Naive thymus-derived CD4-positive, alpha-beta T cell (primary cell): ENCODE measurements at regions not wholly inside any gene's neighbourhood (a gene's known extent, or its start where the extent isn't known, plus 50 kb on each side); places are given as distances from the start of the nearest gene placed in this dataset.

Experiments
- ATAC-seq: fragments of 150-1000 bp; cut with Tn5 transposase; 2 replicates; pipeline ENCODE4 v1.10.0; 2021; ENCODE audit warnings: mild to moderate bottlenecking, moderate library complexity
- CTCF ChIA-PET: fragments of 350-600 bp; sonication (Branson Sonifier 250); formaldehyde crosslinking; loops from one replicate; lab custom pipeline; 2021; ENCODE audit warnings: antibody characterized with exemption; lab: Charles Lee
- POLR2A ChIA-PET: fragments of 350-600 bp; sonication (Branson Sonifier 250); formaldehyde crosslinking; loops from one replicate; lab custom pipeline; 2021; ENCODE audit warnings: antibody characterized with exemption, inconsistent platforms; lab: Charles Lee
- DNase-seq, 9 donors: peaks; one replicate each; pipeline versions ENCODE4 v3.0.0 to v3.0.0-alpha.2; 2020 to 2022; ENCODE audit warnings: mixed read lengths in 1 of 9
- H3K27ac ChIP-seq: one replicate; pipeline ENCODE4 v1.7.0; 2013; ENCODE audit warnings: mild to moderate bottlenecking, low read depth, low read length, moderate library complexity
- H3K27me3 ChIP-seq, 2 donors: one replicate each; pipeline ENCODE4 v1.7.0; 2013; ENCODE audit warnings: low read length in 2 of 2, mild to moderate bottlenecking in 2 of 2, moderate library complexity in 2 of 2; ENCODE audit not compliant: control insufficient read depth in 2 of 2, insufficient read depth in 2 of 2
- H3K36me3 ChIP-seq, 3 experiments: 1 replicate in 2 of 3; 2 replicates in 1 of 3; pipeline ENCODE4 v1.7.0; 2013; ENCODE audit warnings: low read length in 3 of 3, mild to moderate bottlenecking in 3 of 3, moderate library complexity in 1 of 3; ENCODE audit not compliant: insufficient read depth in 3 of 3, control insufficient read depth in 2 of 3
- H3K4me1 ChIP-seq, 2 donors: one replicate each; pipeline ENCODE4 v1.7.0; 2013; ENCODE audit warnings: low read length in 2 of 2, mild to moderate bottlenecking in 2 of 2, moderate library complexity in 1 of 2; ENCODE audit not compliant: control insufficient read depth in 2 of 2, insufficient read depth in 2 of 2
- H3K4me3 ChIP-seq: 2 replicates; pipeline ENCODE4 v1.7.0; 2013; ENCODE audit warnings: mild to moderate bottlenecking, low read length
- H3K9me3 ChIP-seq, 3 experiments: 1 replicate in 2 of 3; 2 replicates in 1 of 3; pipeline ENCODE4 v1.7.0; 2013; ENCODE audit warnings: low read length in 3 of 3; ENCODE audit not compliant: control insufficient read depth in 2 of 3
- H3K27ac Mint-ChIP-seq, 9 donors: one replicate each; pipeline ENCODE4 v1.8.0; 2020 to 2022; ENCODE audit warnings: mixed read lengths in 9 of 9, mild to moderate bottlenecking in 8 of 9, moderate library complexity in 5 of 9, inconsistent platforms in 2 of 9
- H3K27me3 Mint-ChIP-seq, 5 donors: one replicate each; pipeline ENCODE4 v1.8.0; 2021 to 2022; ENCODE audit warnings: mixed read lengths in 5 of 5, mild to moderate bottlenecking in 1 of 5
- H3K36me3 Mint-ChIP-seq, 5 donors: one replicate each; pipeline ENCODE4 v1.8.0; 2020 to 2022; ENCODE audit warnings: mixed read lengths in 5 of 5, mild to moderate bottlenecking in 3 of 5, inconsistent platforms in 1 of 5
- H3K4me1 Mint-ChIP-seq, 7 donors: one replicate each; pipeline ENCODE4 v1.8.0; 2020 to 2022; ENCODE audit warnings: mixed read lengths in 7 of 7, mild to moderate bottlenecking in 3 of 7, inconsistent platforms in 1 of 7
- H3K4me3 Mint-ChIP-seq, 10 donors: one replicate each; pipeline ENCODE4 v1.8.0; 2020 to 2022; ENCODE audit warnings: mild to moderate bottlenecking in 10 of 10, mixed read lengths in 10 of 10, moderate library complexity in 6 of 10, inconsistent platforms in 2 of 10
- H3K9me3 Mint-ChIP-seq, 11 donors: one replicate each; pipeline ENCODE4 v1.8.0; 2020 to 2022; ENCODE audit warnings: mixed read lengths in 11 of 11, mild to moderate bottlenecking in 4 of 11, inconsistent platforms in 1 of 11, moderate library complexity in 1 of 11
- intact Hi-C, 2 donors: fragments of 100-400 bp; cut with micrococcal nuclease; formaldehyde crosslinking; loops; one replicate each; pipeline ENCODE4 v1.15.1; 2023

DNA sequence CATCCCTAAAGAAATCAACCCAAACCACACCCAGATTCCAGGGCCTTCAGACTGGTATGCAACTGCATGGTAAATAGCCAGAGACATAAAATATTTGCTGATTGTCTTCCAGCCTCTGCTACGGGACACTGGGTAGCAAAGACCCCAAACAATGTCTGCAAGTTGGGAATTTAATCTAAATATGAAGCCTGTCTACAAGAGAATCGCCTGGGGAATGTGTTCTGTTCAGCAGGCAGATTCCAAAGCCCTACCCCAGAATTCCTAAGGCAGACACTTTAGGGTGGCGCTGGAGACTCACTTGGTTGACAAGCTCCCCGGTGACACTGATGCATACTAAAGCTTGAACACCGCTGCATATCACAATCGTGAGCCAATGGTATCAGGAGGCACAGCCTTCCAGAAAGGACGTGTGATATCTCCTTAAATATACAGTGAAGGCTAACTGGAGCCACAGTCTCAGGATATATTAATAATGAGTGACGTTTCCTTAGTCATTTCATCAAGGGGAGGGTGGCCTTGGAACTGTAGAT is 684.1 kb downstream of the NTRK3 start:
- intact Hi-C loops, result no loop called here
- Histone ChIP-seq H3K4me1 (peaks cover 0 to 6% of the 10 kb centered on the region in 2 donors), H3K27ac (no peak overlapping the region), H3K4me3 (no peak overlapping the region), H3K27me3 (no peaks in the 10 kb centered on the region), H3K9me3 (no peaks in the 10 kb centered on the region), H3K36me3 (no peaks in the 10 kb centered on the region)
- POLR2A ChIA-PET, result no interaction called here
- H3K9me3 Mint-ChIP-seq, result peaks cover 0 to 2% (median 0%) of the 10 kb centered on the region in 11 donors
- CTCF ChIA-PET, result no interaction called here
- peaks cover 0 to 6% (median 0%) of the 10 kb centered on the region in 5 donors for H3K27me3 Mint-ChIP-seq
- H3K4me3 Mint-ChIP-seq, result no peak overlapping the region
- H3K4me1 Mint-ChIP-seq, result peaks cover 5 to 16% (median 11%) of the 10 kb centered on the region in 7 donors
- no peak overlapping the region for H3K27ac Mint-ChIP-seq
- ATAC-seq, result no peak
- DNase-seq, result no peak
- H3K36me3 Mint-ChIP-seq, result no peaks in the 10 kb centered on the region

DNA sequence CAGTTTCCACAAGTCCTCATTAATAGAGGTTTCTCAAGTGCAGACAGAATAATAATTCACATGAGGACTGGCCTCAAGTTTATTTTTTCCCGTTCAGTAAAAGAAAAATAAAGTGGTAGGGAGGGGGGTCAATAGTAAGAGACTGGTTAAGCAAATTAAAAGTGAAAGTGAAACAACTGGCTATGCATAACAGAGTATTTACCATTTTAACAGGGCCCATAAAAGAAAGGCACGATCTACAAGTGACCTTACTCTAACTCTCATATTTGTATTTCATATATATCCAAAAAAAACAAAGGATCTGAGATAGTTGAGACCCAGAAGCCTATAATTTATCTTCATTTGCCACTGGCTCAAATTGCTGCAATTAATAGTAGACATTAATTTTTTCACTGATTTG is 686.3 kb downstream of the NTRK3 start:
- no peaks in the 10 kb centered on the region for H3K27me3 Mint-ChIP-seq
- peaks cover 0 to 6% of the 10 kb centered on the region in 2 donors for H3K4me1 ChIP-seq
- H3K27me3 ChIP-seq, result no peaks in the 10 kb centered on the region
- intact Hi-C loops, result loop anchor here in 1 of 2 donors (2.0 kb wide), 1 partner anchor 27 kb away; no protein-coding TSS in a partner anchor
- H3K36me3 ChIP-seq, result no peaks in the 10 kb centered on the region
- DNase-seq (peak in 2 of 9 donors; percentile 4 to 5), ATAC-seq (no peak)
- peak overlapping the region in 9 of 10 donors; percentile 41 to 85 (median 74) for H3K4me3 Mint-ChIP-seq
- H3K27ac Mint-ChIP-seq, result peak overlapping the region in 5 of 9 donors; percentile 4 to 70 (median 23)
- no peak overlapping the region for H3K27ac ChIP-seq
- peaks cover 0 to 3% (median 0%) of the 10 kb centered on the region in 11 donors for H3K9me3 Mint-ChIP-seq
- no peaks in the 10 kb centered on the region for H3K9me3 ChIP-seq
- CTCF ChIA-PET, result no interaction called here
- peaks cover 5 to 16% (median 11%) of the 10 kb centered on the region in 7 donors for H3K4me1 Mint-ChIP-seq
- no peaks in the 10 kb centered on the region for H3K36me3 Mint-ChIP-seq
- POLR2A ChIA-PET, result no interaction called here
- H3K4me3 ChIP-seq, result no peak overlapping the region

DNA sequence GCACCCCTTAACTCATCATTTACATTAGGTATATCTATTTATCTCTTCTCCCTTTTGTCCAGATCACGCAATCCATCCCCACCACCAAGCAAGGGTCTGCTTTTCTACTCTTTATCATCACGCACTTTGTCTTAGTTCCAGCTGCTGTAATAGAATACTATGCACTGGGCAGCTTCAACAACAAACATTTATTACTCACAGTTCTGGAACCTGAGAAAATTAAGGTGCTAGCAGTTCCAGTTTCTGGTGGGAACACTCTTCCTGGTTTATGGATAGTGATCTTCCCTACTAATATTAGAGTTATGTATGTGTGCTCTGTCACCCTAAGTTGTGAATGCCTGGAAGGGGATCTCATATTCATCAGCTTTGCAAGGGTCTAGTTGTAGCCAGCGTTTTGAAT is 687.0 kb downstream of the NTRK3 start:
- ChIA-PET CTCF (no interaction called here), POLR2A (interaction anchor here (1.1 kb wide), 1 partner anchor 11 kb away, joined by 3 read pairs; no protein-coding TSS in a partner anchor)
- peaks cover 0 to 6% of the 10 kb centered on the region in 2 donors for H3K4me1 ChIP-seq
- no peak for ATAC-seq
- Mint-ChIP-seq H3K36me3 (no peaks in the 10 kb centered on the region), H3K27me3 (no peaks in the 10 kb centered on the region), H3K4me1 (peaks cover 5 to 16% (median 11%) of the 10 kb centered on the region in 7 donors), H3K27ac (peak overlapping the region in 3 of 9 donors; percentile 21 to 52 (median 23)), H3K4me3 (peak overlapping the region in 6 of 10 donors; percentile 52 to 85 (median 74)), H3K9me3 (peaks cover 0 to 3% (median 0%) of the 10 kb centered on the region in 11 donors)
- H3K27ac ChIP-seq, result no peak overlapping the region
- no peak for DNase-seq
- H3K27me3 ChIP-seq, result no peaks in the 10 kb centered on the region
- H3K9me3 ChIP-seq, result no peaks in the 10 kb centered on the region
- H3K4me3 ChIP-seq, result no peak overlapping the region
- H3K36me3 ChIP-seq, result no peaks in the 10 kb centered on the region
- intact Hi-C loops, result no loop called here

GRCh38 chr15:87567406-87568030 is 689.0 kb downstream of the NTRK3 start:
- Histone ChIP-seq H3K27me3 (no peaks in the 10 kb centered on the region), H3K27ac (no peak overlapping the region), H3K4me1 (peaks cover 0 to 6% of the 10 kb centered on the region in 2 donors), H3K9me3 (no peaks in the 10 kb centered on the region), H3K4me3 (no peak overlapping the region), H3K36me3 (no peaks in the 10 kb centered on the region)
- ChIA-PET POLR2A (no interaction called here), CTCF (no interaction called here)
- no peak for ATAC-seq
- intact Hi-C loops, result no loop called here
- Mint-ChIP-seq H3K4me1 (peaks cover 5 to 16% (median 11%) of the 10 kb centered on the region in 7 donors), H3K27ac (no peak overlapping the region), H3K36me3 (no peaks in the 10 kb centered on the region), H3K27me3 (peaks cover 0 to under 1% (median 0%) of the 10 kb centered on the region in 5 donors), H3K4me3 (no peak overlapping the region), H3K9me3 (peaks cover 0 to 3% (median 0%) of the 10 kb centered on the region in 11 donors)
- no peak for DNase-seq

DNA sequence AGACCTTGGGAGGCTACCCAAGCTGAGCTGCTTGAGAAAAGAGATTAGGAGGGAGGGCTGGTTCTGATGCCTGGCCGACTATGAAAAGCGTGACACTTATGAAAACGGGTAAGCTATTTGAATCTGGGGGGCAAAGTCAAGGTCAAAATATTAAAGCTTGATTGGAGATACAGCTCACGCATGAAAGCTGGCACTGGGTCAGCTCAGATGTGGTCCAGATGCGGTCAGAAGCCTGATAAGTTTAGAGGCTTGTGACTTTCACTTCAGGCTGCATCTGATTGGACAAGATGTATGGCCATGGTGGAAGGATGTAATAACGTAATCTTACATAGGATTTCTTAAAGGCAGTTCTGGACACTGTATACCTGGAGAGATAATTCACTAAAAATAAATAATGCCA is 690.3 kb downstream of the NTRK3 start:
- no peaks in the 10 kb centered on the region for H3K27me3 ChIP-seq
- peaks cover 0 to 6% of the 10 kb centered on the region in 2 donors for H3K4me1 ChIP-seq
- Mint-ChIP-seq H3K27me3 (peaks cover 0 to 5% (median 0%) of the 10 kb centered on the region in 5 donors), H3K4me3 (no peak overlapping the region), H3K4me1 (peaks cover 5 to 16% (median 11%) of the 10 kb centered on the region in 7 donors), H3K9me3 (peaks cover 0 to 6% (median 0%) of the 10 kb centered on the region in 11 donors), H3K27ac (no peak overlapping the region), H3K36me3 (no peaks in the 10 kb centered on the region)
- ATAC-seq (no peak), DNase-seq (no peak)
- H3K27ac ChIP-seq, result no peak overlapping the region
- no peak overlapping the region for H3K4me3 ChIP-seq
- H3K36me3 ChIP-seq, result no peaks in the 10 kb centered on the region
- intact Hi-C loops, result no loop called here
- H3K9me3 ChIP-seq, result no peaks in the 10 kb centered on the region
- POLR2A ChIA-PET, result no interaction called here
- CTCF ChIA-PET, result interaction anchor here (0.8 kb wide), 1 partner anchor 1343 kb away, joined by 3 read pairs; no protein-coding TSS in a partner anchor

- intact Hi-C loops, result no loop called here
- POLR2A ChIA-PET, result no interaction called here
- DNase-seq (no peak), ATAC-seq (no peak)
- Histone ChIP-seq H3K9me3 (no peaks in the 10 kb centered on the region), H3K36me3 (no peaks in the 10 kb centered on the region), H3K27ac (no peak overlapping the region), H3K27me3 (no peaks in the 10 kb centered on the region), H3K4me1 (peaks cover 0 to 2% of the 10 kb centered on the region in 2 donors), H3K4me3 (no peak overlapping the region)
- Mint-ChIP-seq H3K27ac (no peak overlapping the region), H3K4me1 (peaks cover 0 to 10% (median 5%) of the 10 kb centered on the region in 7 donors), H3K4me3 (no peak overlapping the region), H3K36me3 (no peaks in the 10 kb centered on the region), H3K9me3 (peaks cover 0 to 8% (median 4%) of the 10 kb centered on the region in 11 donors), H3K27me3 (peaks cover 0 to 5% (median 0%) of the 10 kb centered on the region in 5 donors)
- CTCF ChIA-PET, result interaction anchor here (0.5 kb wide), 1 partner anchor 16 kb away, joined by 3 read pairs; no protein-coding TSS in a partner anchor
These were observed 691.9 kb downstream of the NTRK3 start for GRCh38 chr15:87564681-87565080.
